ENCODE measurements at regions not wholly inside any gene's neighbourhood (a gene's known extent, or its start where the extent isn't known, plus 50 kb on each side); places are given as distances from the start of the nearest gene placed in this dataset.

DNA sequence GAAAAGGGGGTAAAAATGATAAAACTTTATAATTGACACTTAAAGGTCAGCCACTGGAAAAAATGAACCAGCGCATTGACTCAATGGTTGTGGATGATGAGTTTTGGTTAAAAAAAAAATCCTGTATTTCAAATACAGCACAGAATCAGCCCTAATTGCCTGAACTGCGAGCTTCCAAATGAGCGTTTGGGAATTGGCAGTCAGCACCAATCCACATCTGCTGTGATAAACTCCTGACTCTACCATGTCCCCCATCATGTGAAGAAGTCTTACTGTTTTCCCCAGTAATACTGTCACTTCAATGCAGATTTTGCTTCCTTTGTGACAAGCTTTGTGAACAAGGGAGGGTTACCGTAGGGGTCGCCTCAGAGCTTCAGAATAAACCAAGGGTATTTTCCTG lies 235.4 kb downstream of the EBLN2 start:
- no peak for DNase-seq (ENCODE audit: low spot score)

DNA sequence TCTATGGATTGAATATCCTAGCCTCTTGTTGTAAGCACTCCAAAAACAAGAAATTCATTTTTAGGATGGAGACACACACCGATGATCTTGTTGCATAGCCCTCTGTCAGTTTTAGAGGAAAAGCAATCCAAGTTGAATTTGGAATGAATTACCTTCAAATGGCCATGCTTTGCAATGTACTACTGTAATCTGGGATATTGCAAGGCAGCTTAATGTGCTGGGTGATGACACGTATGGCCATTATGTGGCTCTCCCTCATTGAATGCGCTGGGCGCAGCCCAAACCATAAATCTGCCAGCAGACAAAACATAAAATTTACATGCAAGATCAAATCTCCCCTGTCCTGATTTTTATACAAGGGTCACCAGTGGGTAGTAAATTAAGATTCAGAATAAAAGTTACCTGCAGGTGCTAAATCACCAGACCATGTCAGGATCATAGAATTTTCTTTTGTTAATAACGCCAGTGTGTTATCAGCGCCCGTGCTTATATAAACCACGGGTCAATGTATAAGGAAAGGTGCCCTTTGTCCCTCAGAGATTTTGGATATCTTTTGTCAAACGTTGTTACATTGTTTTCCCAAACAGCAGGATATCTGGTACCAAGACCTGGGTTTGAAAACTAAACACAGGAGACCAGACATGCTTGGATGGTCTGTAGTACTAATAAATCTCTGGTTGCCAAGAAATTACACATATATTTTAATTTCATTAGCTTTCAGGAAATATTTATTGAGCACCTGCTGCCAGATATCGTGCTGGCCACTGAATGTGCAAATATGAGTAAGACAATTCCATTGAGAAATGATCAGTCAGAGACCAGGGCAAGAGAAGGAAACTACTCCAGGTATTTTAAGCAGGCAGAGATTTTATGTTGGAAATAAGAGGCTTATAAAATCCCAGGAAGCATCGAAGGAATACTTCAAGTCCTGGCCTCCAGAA lies 237.1 kb downstream of the EBLN2 start:
- no peak for DNase-seq (ENCODE audit: low spot score)

DNA sequence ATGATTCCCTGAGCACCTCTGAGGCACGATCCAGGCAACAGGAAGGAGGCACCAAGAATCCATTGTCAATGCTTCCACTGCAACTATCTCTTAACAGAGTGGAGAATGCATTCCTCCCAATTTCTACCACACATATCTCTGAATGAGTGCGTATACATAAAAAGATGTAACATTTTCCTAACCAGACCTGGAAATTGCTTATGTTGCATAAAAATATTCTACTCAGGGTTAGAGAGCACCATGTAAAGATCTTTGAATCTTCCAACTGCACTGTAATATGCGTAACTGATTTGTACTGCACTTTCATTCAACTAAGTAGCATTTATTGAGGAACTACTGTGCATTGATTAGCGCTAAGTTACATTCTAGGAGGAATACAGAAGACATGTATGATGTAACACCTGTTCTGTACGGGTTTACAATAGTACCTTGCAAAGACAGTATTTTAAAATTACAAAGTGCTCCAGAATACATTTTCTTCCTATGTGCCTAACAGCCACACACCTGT lies 237.8 kb downstream of the EBLN2 start:
- DNase-seq (ENCODE audit: low spot score): no peak

DNA sequence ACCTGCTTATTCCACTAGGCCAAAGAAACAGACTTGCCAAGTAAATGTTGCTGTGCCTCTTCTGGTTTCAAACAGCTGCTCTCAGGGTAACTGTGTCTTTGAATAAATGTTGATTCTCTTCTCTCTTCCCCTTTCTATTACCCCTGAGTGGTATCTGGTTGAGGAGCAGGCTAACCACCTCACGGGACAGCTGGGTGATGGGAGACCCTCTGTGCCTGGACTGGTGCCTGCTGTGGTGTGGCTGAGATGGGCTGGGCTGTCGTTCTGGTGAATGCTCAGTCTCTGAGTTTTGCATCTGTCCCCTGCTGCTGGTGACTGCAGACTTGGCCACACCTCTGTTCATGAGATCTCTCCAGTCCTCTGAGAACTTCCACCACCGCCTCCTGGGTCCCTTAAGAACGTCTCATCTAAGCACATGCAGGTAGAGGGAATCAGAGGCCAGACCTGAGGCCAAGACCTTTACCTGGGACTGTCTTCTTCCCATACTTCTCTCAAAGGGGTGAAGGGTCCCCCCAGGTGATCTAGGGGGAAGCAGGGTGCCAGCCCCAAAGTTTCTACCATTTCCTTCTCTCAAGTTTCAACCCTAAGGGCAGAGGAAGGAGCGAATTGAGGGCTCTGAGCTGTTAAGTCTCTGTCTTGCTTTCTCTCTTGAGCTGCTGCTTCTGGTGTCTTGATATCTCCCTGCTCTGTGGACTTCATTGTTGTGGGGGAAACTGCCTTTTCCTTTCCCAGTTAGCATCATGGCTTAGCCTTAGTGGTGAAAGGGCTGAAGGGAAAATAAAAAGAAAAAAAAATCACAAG lies 252.9 kb downstream of the EBLN2 start:
- no peak for DNase-seq (ENCODE audit: low spot score)

DNA sequence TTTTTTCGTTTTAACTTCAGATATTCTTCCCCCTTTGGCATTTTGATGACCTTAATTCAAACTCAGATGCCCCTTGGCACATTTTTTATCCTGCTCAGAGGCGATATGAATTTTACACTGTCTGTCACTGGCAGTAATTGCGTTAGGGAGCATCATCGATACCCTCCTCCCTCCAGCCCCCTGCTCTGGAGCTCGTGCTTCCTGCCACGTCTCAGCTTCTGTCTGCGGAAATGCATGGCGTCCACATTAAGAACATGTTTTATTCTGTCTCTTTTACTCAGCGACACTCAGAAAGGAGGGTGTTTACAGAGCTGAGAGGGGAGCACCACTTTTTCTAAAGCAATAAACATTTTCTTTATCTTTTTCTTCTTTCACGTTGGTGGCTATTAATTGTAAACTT lies 254.2 kb downstream of the EBLN2 start:
- DNase-seq (ENCODE audit: low spot score): no peak

DNA sequence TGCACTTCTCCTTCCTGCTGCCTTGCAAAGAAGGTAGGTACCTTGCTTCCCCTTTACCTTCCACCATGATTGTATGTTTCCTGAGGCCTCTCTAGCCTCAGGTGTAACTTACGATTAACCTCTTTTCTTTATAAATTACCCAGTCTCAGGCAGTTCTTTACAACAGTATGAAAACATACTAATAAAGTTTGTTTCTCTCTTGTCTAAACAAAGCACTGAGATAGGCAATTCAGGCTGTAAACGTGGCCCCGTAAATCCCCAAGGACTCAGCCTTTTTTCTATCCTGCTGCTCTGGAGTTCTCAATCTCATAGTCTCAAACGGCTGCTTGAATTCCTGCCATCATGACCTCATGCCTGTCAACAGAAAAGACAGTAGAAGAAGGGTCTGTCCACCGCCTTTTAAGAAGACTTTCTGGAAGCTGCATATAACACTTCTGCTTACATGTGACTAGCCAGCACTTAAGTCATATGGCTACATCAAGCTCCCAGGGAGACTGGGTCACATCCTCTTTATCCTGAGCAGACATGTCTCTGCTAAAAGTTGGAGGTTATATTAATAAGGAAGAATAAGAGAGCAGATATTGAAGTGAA lies 257.8 kb downstream of the EBLN2 start:
- DNase-seq (ENCODE audit: low spot score): no peak

DNA sequence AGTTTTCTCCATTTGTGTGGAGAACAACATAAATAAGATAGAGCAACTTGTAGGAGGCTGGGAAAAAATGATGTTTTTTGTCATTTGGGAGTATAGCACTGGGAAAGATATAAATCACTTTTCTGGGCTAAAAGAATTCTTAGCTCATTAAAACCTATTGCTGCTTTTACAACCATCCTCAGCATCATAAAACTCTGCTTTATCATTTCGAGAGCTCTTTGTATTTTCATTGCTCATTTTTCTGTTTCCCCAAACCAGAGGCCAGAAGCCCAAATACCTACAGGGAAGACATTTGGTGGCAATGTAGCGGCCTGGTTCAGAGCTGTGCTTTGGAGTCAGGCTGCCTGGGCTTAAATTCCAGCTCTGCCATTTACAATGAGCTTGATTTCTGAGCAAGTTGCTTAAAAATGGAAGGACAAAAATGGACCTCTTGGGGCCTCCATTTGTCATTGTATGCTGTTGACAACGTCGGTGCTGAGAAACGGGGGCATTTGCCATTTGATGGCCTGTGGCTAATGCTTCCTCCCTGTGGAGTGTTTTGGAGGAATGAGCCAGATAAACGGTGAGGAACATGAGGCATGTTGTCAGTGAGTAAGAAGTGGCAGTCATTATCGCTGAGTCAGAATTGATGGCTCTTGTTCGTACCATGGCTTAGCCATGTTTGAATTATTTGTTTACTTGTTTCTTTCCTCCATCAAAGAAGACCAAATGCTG lies 260.0 kb downstream of the EBLN2 start:
- DNase-seq (ENCODE audit: low spot score): no peak

DNA sequence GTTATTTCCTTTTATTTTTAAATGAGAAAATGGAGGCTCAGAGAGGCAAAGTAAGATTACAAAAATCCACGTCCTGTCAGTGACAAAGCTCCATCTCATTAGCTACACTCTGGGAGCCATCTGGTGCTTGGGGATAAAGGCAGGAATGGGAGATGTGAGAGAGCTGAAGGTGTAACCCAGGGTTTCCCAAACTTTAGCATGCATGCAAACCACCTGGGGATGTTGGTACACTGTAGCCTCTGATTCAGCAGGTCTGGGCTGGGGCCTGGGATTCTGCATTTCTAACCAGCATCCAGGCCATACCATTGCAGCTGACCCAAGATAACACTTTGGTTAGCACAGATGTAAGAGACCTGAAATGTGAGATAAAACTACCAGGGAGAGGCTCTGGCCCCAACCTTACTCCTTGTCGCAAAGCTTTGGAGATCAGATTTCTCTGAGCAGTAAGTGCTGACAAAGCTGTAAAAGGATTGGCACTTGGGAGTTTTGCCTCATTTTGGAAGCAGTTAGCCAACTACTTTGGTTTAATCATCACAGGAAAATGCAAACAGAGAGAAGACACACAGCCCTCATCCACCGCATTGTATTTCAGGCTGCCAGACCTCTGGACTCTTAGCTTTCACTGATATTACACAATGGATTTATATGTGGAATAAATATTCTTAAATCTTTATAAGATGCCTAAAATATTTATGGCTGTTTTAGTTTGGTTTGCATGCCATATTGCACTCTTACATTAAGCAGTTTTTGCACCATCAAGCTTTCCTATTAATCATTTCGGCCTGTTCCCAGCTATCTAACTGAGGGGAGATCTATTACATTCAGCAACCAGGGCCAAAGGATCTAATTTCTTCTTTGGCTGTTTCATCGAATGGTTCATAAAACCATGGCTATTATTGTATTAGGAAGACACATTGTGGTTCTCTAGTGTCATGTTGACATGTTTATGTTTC lies 263.0 kb downstream of the EBLN2 start:
- no peak for DNase-seq (ENCODE audit: low spot score)

DNA sequence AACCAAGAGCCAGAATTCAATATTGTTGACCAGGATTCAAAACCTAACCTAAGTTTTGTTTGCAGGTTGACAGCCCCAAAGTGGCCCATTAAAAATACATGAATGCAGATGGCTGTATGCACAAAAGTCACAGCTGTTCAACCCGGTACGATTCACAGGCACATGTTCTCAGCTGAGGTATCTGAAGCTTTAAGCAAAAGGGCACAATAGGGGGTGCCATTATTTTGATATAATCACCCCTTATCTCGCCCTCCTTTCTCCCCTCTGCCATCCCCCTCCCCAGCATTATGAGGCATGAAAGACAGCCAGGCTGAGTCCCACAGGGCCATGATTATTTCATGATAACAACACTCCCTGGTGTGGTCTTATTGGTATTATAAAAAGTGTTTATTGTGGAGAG lies 264.9 kb downstream of the EBLN2 start:
- no peak for DNase-seq (ENCODE audit: low spot score)

DNA sequence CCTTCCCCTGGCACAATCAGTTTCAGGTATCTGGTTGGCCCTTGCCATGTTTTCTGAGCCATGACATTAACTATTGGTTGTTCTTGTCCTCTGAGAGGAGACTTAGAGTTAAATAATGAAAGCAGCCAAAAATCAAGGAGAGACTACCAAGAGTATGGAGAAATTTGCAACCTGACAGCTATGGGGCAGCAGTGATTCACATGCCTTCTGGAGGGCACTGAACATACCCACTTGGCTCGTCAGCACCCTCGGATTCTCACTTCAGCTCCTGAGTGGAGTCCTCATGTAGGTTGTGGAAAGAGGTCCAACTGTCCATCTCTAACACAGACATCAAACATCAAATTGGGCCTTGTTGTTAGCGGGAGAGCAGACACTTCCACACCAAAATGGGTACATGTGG lies 265.6 kb downstream of the EBLN2 start:
- no peak for DNase-seq (ENCODE audit: low spot score)

Measured in A172 (cell line).